Activated CD4-positive, CD25-positive, alpha-beta regulatory T cell treated with anti-CD3 and anti-CD28 coated beads, Interleukin-2, amount 50 U/mL, for 16 hours (primary cell): ENCODE measurements at regions not wholly inside any gene's neighbourhood (a gene's known extent, or its start where the extent isn't known, plus 50 kb on each side); places are given as distances from the start of the nearest gene placed in this dataset.

ENCODE experiments used
- DNase-seq: peaks from one replicate; pipeline ENCODE4 v3.0.0-alpha.2; 2020; ENCODE audit warnings: low read depth, low spot score

DNA sequence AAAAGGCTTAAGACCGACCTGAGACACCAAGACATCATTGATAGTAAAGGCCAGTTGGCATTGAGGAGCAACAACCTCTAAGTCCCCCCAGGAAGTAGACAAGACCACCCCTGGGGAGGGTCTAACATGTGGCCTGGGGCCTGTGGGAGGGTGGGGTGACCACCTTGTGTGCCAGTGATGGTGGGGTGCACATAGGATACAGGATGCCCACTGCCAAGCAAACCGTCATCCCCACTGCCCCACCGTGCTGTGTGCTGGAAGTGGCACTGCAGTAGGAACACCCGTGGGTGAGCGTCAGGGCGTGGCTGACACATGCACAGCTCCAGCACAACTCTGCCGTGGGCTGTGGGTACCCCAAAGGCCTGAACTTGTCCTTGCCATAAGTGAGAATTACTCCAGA is 84.3 kb upstream of the LGALSL start:
- no peak for DNase-seq

DNA sequence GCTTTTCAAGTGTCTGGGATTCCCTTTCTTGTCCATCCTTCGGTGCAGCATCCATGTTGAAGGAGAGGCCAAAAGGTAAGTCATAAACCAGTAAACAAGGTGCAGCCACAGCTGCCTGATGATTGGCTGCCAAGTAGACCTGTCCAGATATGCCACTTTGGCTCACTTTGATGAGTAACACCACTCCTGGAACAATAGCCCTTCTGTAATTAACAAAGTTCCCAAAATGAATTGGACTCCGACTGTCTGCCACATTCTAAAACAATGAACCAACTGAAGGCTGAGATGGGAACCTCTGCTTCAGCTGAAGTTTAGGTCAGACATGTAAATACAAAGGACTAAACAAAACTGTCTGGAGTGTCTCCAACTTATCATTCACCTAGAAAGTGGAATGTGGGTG is 82.2 kb upstream of the LGALSL start:
- no peak for DNase-seq

DNA sequence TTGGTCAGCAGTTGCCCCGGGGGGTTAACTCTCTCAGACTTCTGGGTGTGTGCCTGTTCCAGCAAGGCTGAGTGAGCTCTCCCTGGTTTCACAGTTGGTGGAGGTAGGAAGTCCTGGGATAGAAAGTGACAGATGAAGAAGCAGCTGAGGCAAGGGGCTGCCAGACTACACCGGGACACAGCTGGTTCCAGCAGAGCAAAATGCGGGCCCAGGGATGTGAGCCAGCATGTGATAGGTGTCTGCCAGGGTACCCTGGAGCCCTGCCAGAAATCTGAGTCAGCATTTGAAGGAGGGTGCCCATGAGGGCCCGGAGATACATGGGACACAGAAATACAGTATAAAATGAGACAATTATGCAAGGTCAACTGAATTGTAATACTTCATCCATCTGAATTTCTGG is 79.3 kb upstream of the LGALSL start:
- DNase-seq, result no peak

DNA sequence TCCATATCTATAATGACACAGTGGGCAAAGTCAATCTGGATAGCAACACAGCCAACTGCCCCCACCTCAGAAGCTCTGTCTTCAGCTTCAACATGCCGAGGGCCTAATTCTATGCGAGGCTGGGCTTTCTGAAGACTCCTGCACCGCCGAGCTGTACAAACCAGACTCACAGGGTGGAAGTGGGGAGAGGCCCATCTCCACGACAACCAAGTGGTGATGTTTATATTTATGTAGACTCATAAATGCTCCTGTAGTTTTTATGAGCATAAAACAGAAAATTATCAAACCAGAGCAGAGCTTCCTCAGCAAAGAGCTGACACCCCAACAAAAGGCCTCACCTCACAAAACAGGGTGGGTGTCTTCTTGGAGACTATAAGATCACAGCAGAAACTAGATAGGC is 77.0 kb upstream of the LGALSL start:
- no peak for DNase-seq

DNA sequence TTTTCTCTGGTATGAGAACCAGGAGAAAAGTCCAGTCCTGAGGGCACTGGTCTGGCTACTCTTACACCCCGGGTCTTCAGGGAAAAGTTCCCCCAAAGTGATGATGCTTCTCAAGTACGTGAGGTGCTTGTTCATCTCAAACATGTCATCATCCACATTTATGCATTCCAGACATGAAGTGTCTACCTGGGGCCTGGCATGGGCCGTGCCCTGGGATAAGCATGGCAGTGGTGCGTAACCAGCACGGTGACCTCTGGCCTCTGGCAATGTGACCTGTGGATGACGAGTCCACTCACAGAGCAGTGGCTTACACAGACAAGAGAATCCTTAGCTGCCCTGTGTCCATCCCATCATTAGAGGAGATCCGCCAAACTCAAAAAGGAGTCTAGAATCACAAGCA is 74.8 kb upstream of the LGALSL start:
- DNase-seq, result no peak

DNA sequence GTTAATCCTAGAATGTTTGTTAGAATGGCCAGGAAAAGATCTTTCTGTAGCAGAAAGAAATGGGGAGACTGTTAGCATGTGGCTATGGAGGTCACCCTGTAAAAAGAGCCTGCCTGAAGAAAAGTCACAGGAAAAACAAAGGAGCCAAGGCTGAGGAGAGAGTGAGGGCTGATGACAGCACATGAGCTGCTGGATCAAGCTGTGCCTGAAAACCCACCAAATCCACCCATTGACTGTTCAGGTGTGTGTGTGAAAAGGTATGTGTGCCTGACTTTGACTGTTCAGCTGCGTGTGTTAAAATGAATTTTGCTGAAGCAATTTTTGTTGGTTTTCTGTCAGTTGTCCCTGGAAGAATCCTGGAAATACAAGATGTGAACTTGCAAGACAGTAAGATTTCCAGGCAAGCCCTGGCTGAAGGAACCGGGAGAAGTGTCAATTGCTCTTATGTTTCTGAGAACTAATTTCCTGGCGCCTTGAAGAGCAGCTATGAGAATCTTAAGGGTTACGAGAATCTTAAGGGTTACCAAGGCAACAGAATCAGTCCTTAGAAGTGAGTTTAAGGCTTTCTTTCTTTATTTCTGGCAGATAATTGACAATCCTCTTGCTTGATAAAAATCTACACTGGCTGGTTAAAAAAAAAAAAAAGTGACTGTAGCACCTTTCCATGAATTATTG is 73.0 kb upstream of the LGALSL start:
- no peak for DNase-seq

DNA sequence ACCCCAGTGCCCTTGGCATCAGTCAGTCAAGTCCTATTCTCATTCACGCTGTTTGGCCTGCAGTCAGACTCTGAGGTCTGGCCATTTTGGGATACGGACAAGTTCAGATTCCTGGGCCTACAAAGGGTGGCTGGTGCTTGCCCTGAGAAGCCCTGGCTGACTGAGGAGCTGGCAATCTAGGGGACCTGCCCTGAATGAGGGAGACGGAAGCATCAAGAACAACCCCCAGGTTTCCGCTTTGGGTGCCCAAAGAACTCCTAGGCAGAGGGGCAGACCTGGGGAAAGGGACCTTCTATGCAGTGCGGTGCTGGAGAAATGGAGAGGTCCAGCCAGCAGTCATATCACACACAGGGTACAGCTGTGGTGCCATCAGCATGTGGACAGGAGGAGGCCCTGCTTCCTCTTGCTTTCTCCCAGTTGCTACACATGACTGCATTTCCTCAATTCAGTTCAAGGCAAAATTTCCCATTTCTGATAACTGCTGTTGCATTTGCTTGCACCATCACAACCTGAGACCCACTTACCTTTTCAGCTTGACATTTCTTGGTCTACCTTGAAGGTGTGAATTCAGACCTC is 70.9 kb upstream of the LGALSL start:
- no peak for DNase-seq

DNA sequence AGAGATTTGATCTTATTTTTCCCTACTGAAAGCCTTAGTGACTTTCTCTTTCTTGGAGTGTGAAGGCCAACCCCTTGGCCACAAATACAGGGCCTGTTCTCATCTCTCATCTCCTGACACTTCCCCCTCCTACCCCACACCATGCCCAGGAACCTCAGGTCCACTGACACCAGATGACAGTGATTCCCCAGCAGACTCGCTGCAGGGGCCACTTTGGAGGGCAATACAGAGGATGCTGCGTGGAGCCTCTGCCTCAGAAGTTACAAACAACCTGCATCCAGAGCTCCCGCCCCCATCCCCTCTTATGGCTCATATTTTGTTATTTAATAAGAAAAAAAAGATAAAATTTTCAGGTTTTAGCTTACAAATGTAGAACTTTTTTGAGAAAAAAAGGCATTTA is 70.1 kb upstream of the LGALSL start:
- DNase-seq, result no peak

DNA sequence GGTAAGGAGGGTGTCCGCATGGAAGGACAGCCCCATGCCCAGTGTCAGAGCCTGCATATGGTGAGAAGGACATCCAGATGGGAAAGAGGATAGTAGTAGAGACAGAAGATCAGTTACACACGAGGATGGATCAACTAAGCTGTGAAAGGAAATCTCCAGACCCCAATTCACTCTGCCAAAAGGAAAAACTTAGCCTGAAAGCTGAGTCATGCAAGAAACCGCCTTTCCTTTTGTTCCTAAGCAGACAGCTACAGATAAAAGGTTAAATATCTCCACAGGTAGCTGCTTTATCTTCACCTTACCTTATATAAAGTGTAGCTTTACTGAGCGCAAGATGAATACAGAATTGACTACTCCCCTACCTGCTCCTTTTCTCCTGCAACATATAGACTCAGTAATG is 67.3 kb upstream of the LGALSL start:
- no peak for DNase-seq

DNA sequence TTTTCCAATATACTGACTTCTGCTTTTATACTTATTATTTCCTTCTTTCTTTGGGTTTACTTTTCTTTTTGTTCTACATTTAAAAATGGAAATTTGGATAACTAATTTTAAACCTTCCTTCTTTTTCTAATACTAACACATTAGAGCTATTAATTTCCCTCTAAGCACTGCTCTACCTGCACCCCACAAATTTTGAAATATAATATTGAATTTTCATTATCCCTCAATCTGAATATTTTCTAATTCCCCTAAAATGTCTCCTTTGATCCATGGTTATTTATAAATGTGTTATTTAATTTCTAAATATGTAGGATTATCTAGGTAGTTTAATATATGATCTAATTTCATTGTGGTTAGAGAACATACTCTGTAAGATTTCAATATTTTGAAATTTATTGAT is 63.4 kb upstream of the LGALSL start:
- DNase-seq, result no peak

DNA sequence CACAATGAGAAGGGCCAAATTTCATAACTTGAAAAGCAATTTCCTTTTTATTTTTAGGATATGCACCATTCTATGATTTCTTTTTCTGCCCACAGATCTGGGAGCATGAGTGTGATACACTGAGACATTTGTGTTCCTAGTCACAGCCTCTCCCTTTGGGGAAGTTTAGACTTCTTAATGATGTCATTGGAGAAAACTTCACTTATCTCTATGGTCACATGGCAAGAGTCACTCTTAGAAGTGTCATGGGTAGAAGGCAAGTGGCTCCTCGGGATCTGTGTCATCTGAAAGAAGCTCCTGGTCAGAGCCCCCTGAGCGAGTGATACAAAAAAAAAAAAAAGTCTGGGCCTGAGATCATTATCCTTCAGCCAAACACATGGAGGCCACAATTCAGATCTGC is 62.5 kb upstream of the LGALSL start:
- no peak for DNase-seq

DNA sequence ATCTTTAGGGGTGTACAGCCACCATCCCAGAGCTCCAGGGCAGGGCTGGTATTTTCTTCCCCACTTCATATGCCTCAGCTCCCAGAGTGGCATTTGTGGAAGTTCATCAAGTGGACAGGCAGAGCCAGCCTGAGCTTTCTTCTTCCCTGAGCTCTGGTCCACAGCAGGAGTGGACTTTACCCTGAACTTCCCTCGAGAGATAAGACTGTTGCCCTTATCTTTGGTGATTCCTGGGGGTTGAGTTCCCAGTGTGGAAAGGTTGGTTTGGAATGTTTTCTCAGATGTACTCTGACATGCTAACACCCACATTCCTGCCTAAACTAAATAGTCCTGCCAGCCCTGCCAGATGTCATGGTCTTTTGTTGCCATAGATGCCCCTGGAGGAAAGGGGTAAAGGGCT is 62.0 kb upstream of the LGALSL start:
- DNase-seq, result no peak

DNA sequence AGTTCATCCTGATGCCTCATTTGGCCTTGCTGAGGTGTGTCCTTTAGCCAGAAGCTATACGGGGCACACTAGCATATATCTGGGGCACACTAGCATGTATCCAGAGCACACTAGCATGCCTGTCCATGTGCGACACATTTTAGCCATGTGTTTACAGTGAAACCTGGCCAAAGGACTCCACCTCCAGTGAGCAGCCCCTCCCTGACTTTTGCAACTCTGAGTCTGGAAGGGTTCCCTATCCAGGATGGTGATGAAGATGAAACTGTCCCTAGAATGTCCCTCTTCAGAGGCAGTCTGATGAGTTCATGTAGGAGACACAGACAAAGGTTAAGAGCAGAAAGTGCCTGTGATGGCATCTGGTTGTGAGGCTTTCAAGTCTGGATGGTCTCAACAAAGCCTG is 61.4 kb upstream of the LGALSL start:
- DNase-seq, result no peak

DNA sequence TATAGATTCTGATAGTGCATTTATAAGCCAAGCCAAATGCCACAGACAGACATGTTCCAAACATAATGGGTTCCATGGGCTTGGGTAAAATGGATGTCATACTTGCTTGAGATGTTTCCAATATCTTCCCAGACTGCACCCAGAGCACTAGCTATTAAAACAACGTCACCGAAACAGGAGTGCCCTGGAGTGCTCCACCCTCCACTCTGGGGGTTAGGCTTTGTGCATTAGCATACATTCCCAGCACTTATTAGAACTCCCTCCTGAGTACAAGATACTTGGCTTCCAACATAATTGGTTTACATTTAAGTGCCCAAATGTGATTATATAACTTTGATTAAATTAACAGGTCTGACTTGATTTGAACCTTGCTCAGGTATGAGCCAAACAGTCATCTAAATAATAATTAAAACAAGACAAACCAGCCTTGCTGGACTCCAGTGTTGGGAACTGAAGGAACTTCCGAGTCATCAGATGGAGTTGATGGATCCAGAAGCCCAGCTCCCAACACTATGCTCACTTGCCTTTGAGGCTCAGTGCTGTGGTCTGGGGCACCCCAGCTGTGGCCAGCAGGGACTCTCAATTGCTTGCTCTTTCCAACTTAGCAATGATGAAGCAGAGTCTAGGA is 60.5 kb upstream of the LGALSL start:
- no peak for DNase-seq

DNA sequence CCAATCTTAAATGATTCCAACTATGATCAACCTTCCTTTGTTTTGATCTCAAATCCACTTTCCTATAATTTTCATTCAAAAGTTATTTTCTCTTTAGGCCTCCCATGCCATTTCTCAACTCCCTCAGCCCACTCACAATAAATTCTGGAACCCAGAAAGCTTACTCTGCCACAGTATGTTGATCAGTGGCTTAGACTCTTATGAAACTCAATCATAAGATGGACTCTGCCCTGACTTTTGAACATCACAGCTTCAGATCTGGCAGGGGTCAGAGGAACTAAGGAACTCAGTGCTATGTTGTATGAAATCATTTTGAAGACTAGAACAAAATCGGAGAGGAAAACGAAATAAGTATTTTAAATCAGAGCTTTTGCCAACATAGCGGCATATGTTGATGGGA is 59.8 kb upstream of the LGALSL start:
- no peak for DNase-seq

DNA sequence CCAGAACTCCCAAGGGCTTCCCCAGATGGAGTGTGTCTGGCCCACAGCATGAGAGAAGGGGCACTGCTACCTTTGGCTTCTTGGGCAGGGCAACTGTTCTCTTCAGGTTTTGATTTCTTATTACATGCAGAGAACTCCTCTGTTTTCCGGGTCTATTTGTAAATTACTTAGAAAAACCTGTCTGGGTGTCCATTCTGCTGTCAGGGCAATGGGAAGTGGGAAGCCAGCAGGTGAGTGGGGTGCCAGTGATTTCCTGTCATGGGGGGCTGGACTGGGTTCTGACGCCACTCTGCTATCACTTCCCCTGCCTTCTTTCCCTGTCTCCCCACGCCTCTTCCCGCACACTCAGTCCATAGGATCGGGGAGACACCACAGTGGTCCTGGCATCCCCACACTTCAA is 58.0 kb upstream of the LGALSL start:
- no peak for DNase-seq

DNA sequence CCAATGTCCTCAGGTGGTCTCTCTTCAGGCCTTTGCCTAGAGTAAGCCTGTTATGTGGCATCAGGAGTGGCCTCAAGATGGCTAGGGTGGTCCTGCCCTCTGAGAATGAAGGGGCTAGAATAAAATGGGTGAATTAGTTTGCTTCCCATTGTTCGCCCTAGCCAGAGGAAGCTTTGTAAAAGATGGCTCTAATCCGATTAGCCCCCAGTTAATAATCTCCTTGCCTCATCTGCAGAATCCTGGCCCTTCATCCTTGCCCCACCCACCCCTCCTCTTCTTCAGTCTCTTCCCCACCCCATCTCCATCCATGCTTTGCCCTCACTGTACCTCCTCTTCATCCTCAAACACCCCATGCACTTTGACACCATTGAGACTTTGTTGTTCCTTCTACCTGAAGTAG is 57.4 kb upstream of the LGALSL start:
- no peak for DNase-seq

DNA sequence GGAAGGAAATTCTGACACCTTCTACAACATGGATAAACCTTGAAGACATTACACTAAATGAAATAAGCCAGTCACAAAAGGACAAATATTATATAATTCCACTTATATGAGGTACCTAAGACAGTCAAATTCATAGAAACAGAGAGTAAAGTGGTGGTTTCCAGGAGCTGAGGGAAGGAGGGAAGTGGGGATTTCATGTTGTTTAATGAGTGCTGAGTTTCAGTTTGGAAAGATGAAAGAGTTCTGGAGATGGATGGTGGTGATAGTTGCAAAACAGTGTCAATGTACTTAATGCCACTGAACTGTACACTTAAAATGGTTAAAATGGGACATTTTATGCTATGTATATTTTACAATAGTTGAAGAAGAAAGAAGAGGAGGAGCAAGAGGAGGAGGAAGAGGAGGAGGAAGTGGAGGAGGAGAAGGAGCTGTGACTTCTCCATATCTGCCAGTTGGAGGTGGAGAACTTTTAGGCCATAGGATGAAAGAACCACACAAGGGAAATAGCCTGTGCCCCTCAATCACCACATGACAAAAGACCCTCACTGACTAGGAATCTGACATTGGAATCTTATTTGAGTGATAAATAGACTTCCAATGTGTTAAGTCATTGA is 55.3 kb upstream of the LGALSL start:
- DNase-seq, result no peak

DNA sequence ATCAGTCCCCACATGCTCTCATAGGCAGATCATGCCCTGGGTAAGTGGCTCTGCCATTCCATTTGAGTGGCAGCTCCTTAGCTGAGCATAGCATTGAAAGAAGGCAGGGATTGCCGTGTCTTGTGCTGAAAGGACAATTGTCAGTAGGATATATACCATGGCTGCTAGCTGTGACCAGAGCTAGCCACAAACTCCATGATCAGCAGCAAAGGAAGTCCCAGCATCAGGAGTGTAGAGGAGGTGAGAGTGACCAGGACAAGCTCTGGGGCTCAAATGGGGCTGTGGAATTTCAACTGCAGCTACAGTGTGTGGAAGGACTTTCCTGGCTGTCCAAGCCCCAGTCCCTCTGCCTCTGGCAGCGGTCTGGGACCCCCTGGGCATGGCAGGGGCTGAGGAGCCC is 54.4 kb upstream of the LGALSL start:
- no peak for DNase-seq

DNA sequence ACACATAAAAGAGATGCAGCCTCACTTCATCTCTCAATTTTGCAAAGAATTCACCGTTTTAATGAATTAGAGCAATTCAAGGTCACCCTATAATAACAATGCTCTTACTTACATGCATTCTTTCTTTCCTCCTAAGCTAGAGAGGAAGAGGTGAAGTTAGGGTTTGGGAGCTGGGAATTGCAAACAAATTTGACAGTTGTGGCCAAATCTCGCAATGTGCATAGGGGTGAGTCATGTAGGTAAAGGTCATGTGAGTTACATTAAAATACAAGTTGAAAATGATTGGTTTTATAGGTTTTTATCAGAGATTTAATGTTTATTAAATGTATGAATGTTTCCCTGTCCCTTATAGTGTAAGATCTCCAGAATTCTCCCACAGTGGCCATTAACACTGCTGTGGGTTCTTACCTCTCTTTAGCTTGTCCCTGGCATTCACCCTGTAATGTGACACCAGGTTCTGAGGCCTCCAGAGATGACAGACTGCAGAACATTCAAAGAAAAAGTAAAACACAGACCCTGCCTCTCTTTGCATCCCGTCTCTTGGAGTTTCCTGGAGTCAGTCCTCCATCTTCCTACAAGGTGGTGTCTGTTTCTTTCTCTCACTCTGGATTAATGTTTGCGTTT is 53.7 kb upstream of the LGALSL start:
- DNase-seq, result no peak

DNA sequence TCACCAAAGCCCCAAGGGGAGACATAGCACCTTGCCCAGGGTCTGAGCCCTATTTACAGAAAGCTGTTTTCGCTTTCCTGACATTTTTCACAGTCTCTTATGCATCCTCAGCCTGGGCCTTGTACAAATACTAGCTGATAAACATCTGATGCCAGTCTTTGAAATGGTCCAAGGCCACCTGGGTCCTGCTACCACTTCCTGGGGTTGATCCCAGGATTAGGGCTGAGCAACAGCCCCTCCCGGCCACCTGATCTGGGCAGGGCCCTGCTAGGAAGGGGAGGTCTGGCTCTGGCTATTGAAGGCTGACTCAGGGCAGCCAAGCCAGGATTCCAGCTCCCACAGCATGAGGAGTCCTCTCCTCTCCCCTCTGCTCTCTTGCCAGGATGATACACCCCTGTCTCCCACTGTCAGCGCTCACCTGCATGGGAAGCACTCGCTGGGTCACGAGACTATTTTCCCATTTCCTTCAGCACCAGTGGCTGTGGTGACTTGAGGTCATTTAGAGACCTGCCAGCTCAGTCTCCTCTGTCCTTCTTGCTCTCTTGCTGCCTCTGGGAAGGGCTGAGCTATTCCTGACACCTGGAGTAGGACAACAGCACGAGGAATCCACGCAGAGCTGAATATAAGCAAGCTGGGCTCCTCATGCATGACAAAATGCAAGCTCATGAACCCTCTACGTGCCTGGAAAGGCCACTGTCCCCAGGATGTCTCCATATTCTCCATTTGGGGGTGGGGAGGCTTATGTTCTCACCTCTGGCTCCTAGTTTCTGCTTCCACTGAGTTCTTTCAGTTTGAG is 53.0 kb upstream of the LGALSL start:
- no peak for DNase-seq

DNA sequence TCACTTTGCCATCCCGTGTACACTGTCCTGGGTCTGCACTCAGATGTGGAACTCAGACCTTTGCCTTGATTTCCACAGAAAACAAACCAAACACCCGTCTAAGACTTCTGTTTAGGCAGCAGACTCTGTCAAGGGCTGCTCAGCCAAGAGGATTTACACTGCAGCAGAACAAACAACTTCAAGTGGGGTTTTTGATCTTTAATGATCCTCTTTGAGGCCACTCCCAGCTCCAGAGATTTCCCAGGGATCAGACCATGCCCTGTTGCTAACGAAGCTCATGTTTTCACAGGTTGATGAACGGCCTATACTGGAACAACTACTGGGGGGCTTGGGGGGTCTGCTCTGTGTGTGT is 52.5 kb upstream of the LGALSL start:
- DNase-seq, result no peak
